ENCODE measurements at regions not wholly inside any gene's neighbourhood (a gene's known extent, or its start where the extent isn't known, plus 50 kb on each side); places are given as distances from the start of the nearest gene placed in this dataset.

DNA sequence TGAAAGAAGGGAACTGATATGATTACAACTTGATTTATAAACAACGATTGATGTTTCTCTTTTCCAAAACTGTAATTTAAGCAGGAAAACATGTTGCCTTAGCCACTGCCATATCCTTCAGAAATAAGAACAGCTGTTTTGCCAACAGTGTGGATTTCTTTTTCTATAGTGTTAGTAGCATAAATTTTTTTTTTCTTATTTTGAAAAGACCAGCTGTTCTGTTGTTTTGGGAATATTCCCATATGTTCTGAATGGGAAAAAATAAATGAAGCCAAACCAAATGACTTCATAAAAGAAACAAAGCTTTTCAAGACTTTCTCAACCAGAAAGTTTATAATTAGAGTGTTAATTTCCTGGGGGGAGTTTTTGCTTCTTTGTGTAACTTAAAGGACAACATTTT lies 83.9 kb upstream of the ARHGAP24 start:
- TF ChIP-seq, protein P1, sequence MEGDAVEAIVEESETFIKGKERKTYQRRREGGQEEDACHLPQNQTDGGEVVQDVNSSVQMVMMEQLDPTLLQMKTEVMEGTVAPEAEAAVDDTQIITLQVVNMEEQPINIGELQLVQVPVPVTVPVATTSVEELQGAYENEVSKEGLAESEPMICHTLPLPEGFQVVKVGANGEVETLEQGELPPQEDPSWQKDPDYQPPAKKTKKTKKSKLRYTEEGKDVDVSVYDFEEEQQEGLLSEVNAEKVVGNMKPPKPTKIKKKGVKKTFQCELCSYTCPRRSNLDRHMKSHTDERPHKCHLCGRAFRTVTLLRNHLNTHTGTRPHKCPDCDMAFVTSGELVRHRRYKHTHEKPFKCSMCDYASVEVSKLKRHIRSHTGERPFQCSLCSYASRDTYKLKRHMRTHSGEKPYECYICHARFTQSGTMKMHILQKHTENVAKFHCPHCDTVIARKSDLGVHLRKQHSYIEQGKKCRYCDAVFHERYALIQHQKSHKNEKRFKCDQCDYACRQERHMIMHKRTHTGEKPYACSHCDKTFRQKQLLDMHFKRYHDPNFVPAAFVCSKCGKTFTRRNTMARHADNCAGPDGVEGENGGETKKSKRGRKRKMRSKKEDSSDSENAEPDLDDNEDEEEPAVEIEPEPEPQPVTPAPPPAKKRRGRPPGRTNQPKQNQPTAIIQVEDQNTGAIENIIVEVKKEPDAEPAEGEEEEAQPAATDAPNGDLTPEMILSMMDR (IDR thresholded peaks at IDR 0.05; ENCODE audit: low read depth, low read length), result no peak
- no peak for TF ChIP-seq POLR2A (IDR thresholded peaks at IDR 0.05; ENCODE audit: extremely low read depth, insufficient read length)
- TF ChIP-seq, protein P2, sequence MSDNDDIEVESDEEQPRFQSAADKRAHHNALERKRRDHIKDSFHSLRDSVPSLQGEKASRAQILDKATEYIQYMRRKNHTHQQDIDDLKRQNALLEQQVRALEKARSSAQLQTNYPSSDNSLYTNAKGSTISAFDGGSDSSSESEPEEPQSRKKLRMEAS (IDR thresholded peaks at IDR 0.05; ENCODE audit: low read depth, low read length), result no peak
